GM21528 (cell line): ENCODE measurements at regions not wholly inside any gene's neighbourhood (a gene's known extent, or its start where the extent isn't known, plus 50 kb on each side); places are given as distances from the start of the nearest gene placed in this dataset.

Experiments used
- ATAC-seq: cut with Tn5 transposase; IDR thresholded peaks from one replicate; pipeline ENCODE4 v1.9.1; 2021; ENCODE audit warnings: mild to moderate bottlenecking, moderate library complexity; ENCODE audit not compliant: unreplicated experiment, low FRiP score

DNA sequence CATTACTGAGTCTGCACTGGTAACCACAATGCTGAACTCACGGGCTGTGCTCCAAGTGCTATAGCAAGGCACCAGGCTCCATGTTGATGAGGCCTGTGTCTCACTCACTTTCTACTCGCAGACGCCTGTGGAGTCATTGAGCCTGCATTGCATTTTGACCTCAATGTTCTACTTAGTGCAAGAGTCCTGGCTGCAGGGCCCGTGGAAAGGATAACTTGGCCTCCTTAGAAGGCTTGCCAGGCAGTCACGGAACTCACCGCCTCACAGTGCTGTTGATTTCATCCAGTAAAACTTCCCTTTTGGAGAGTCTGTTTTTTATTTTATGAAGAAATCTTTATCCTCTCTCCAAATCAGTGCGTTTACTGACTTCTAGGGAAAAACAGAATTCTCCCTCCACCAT lies 290.4 kb downstream of the RNF144A start:
- ATAC-seq: no peak

GRCh38 chr2:7209757-7210555 lies 292.7 kb downstream of the RNF144A start:
- no peak for ATAC-seq

GRCh38 chr2:7210712-7211111 lies 293.5 kb downstream of the RNF144A start:
- ATAC-seq: no peak

DNA sequence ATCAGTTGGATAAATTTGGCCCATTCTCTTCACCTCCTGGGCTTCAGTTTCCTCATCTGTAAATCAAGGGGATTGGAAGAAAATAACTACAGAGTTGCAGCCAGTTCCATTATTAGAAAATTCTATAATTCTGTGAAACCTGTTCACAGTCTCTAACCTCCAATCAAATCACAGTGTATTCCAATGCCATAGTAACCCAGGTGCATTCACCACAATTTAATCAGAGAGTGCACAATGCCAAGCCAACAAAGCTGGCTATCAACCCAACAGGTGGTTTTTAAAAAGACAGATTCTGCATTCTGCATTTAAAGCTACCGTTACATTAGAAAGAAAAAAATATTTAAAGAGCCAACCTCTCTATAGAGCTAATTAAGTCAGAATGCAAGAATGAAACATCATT lies 308.6 kb downstream of the RNF144A start:
- ATAC-seq: no peak

DNA sequence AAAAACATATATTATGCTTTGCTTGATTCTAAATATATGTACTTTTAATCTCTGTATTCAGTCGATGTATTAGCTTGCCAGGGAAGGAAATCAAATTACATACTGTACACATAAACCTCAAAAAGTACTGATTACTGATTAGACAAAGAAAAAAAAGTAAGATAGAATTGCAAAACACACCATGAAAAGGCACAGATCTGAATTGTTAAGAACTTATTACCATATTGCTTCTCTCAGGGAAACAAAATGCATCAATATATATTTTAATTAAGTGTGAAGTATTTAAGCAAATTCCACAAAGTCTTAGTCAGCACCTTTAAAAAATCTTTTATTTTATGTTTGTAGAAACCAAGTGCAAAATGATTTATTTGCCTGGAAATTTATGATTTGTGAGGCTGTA lies 309.3 kb downstream of the RNF144A start:
- no peak for ATAC-seq

DNA sequence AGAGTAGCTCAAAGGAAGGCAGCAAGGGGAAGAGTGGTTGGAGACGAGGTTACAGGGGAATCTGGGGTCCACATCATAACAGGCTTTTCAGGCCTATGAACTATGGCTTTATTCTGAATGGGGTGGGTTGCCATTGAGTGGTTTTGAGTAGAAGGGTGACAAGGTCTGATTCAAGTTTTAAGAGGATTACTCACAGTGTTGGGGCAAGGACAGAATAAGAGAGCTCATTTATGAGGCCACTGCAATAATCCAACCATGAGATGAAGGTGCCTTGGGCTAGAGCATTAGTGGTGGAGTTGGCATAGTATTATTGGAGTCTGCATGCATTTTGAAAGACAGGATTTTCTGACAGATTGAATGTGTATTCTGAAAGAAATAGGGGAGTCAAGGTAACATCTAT lies 315.9 kb downstream of the RNF144A start:
- ATAC-seq: no peak

GRCh38 chr2:7237466-7237865 lies 320.3 kb downstream of the RNF144A start:
- ATAC-seq: no peak

GRCh38 chr2:7239078-7239477 lies 321.9 kb downstream of the RNF144A start:
- ATAC-seq: no peak

GRCh38 chr2:7241041-7241745 lies 324.0 kb downstream of the RNF144A start:
- no peak for ATAC-seq

DNA sequence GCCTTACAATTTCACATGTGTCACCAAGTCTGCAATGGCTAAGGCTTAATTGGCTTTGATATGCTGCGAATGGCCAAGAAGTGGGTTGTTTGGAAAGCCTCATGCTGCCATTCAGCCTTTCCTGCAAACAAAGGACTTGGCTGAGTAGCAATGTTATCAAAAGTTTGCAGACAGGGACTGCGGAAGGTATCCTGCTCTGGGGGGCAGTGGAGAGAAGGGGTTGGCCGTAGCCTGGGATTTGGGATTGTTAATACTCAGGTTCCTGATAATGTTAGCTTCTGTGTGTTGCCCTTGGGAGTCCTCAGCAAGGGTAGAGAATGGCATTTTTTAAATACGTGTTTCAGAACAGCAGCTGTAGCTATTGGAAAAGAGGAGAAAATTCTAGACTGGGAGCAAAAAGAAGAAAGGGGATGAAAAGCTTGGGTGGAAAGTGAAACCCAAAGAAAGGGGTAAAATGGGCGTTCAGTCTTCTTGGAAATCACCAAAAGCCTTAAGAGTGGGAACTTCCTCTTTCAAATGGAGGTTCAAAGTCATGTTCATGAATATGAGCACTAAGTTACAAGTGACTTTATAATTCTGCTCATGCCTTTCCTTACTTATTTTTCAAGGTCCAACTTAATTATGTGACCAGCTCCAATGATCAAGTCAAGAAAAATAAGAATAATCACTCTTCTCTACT lies 325.1 kb downstream of the RNF144A start:
- no peak for ATAC-seq

- ATAC-seq: no peak
Measured at GRCh38 chr2:7243276-7243675, 326.1 kb downstream of the RNF144A start.

GRCh38 chr2:7256377-7256776 lies 339.2 kb downstream of the RNF144A start:
- ATAC-seq: no peak

GRCh38 chr2:7262727-7263126 lies 345.5 kb downstream of the RNF144A start:
- ATAC-seq: no peak

DNA sequence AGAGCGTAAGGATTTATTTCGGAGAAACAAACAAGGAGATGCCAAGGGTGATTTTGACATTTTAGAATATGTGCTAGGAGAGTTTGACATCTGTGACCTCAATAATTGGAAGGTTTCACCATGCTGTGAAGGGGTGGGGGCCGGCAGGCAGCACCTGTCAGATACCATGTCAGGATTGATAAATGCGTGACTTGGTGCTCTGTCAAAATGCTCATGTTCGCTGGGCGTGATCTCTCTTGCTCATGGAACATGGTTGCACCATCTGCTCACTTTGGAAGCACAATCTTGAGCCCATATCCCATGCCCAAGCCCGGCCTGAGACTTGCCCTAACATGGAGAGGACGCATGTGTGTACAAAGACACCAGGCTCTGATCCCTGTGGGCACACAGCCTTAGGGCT lies 347.6 kb downstream of the RNF144A start:
- ATAC-seq: no peak

DNA sequence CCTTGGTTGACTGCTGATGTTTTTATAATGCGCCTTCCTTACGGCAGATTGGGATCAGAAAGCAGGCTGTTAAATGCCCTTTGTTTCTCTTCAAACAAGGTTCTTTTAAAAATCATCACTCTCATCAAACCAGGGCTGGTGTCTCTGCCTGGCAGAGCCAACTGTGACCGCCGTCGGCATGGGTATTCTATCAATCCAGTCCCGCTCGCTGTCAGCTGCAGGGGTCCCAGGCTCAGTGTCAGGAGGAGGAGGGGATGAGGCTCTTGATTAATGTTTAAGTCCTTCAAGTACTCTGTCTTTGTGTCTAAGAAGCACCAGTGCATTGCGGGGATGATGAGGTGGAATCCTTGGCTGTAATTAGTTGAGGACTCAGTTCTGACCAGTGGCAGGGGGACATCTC lies 348.1 kb downstream of the RNF144A start:
- ATAC-seq: no peak

- ATAC-seq: no peak
Measured at GRCh38 chr2:7269106-7269643, 352.0 kb downstream of the RNF144A start.

DNA sequence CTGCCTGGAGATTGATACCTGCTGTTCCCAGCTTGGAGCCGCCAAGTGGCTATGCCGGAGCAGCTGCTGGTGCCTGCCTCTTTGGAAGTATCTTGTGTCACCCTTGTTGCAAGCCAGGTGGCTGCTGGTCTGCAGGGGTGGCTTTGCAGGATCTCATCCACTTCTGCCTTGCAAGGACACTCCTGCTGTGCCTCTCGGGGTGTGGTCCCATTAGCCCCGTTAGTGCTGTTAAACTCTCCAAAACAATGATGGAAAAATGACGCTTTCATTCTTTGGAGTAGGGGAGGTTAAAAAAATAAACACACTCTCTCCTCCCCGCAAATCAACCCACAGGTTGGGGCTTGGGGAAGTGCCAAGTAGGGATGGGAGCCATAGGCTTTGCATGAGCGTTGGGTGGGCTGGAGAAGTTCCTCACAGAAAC lies 352.8 kb downstream of the RNF144A start:
- ATAC-seq: no peak

GRCh38 chr2:7272210-7272609 lies 355.0 kb downstream of the RNF144A start:
- no peak for ATAC-seq

DNA sequence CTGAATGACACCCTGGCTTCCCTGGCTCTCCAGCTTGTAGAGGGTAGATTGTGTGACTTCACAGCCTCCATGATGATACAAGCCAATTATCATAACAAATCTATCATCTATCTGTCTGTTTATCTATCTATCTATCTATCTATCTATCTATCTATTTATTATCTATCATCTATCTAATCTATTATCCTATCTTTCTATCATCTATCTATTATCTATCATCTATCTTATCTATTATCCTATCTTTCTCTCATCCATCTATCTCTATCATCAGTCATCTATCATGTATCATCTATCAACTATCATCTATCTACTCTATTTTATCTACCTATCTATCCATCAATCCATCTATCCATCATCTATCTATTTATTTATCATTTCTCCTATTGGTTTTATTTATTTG lies 361.8 kb downstream of the RNF144A start:
- no peak for ATAC-seq

DNA sequence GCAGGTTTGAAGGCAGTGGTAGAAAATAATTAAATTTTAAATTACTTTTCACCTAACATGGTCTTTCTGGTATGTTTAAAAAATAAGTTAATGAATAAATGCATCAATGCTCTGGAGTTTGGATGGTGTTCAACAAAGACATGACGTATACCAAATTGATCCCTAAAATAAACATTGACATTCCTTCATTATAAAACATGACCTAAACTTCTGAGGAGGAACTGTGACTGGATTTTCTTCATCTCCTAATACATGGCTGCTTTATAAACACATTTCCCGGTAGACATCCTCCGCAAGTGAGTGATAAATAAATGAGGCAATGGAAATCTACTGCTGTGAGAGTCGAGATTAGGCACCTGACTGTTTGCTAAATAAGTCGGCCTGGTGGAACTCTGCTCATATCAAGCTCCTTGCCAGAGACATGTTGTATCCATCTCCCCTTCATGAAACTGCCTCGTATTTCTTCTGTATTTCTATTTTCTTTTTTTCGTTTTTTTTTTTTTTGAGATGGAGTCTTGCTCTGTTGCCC lies 362.3 kb downstream of the RNF144A start:
- ATAC-seq: no peak

GRCh38 chr2:7280790-7281189 lies 363.6 kb downstream of the RNF144A start:
- ATAC-seq: no peak
